Lower lobe of right lung (tissue), 2 donors: ENCODE measurements at regions not wholly inside any gene's neighbourhood (a gene's known extent, or its start where the extent isn't known, plus 50 kb on each side); places are given as distances from the start of the nearest gene placed in this dataset.
"Not testable (repeated sequence)": the region's sequence is repeated elsewhere in the genome, so short reads cannot be mapped to it uniquely, and the experiment has no call there.

ENCODE experiments used
- ATAC-seq, 2 donors: fragments of 200-7000 bp; cut with Tn5 transposase; one replicate each; pipeline ENCODE4 v1.9.1; 2020 to 2022; ENCODE audit warnings: mild to moderate bottlenecking in 2 of 2, moderate library complexity in 2 of 2
- DNase-seq: peaks from one replicate; pipeline ENCODE4 v3.0.0-alpha.2; 2020
- H3K27ac ChIP-seq: fragments of 200-600 bp; one replicate; pipeline ENCODE4 v1.8.0; 2022
- H3K27me3 ChIP-seq: fragments of 200-600 bp; one replicate; pipeline ENCODE4 v1.8.0; 2022; ENCODE audit warnings: low read depth
- H3K36me3 ChIP-seq: fragments of 200-600 bp; one replicate; pipeline ENCODE4 v1.8.0; 2022; ENCODE audit warnings: mild to moderate bottlenecking
- H3K4me1 ChIP-seq: fragments of 200-600 bp; one replicate; pipeline ENCODE4 v1.8.0; 2022
- H3K4me3 ChIP-seq: fragments of 200-600 bp; one replicate; pipeline ENCODE4 v1.8.0; 2022; ENCODE audit warnings: mild to moderate bottlenecking
- H3K9me3 ChIP-seq: fragments of 200-600 bp; one replicate; pipeline ENCODE4 v1.8.0; 2022
- CTCF ChIP-seq: fragments of 200-600 bp; IDR thresholded peaks from one replicate; pipeline ENCODE4 v1.8.0; 2022; ENCODE audit warnings: antibody characterized with exemption, mild to moderate bottlenecking
- intact Hi-C: fragments of 100-400 bp; cut with DNase I; formaldehyde crosslinking; loops from one replicate; pipeline ENCODE4 v1.11.0; 2022
- donor health status: DM: no; HTN: yes; CAD: no; lungs with severe emphysema.

GRCh38 chr7:93810561-93810960 is 80.0 kb downstream of the TFPI2 start:
- no peaks in the 10 kb centered on the region for H3K36me3 ChIP-seq
- H3K27ac ChIP-seq, result no peak overlapping the region
- intact Hi-C loops, result no loop called here
- no peak for ATAC-seq
- no peak overlapping the region for H3K4me3 ChIP-seq
- H3K9me3 ChIP-seq, result no peaks in the 10 kb centered on the region
- no peak for TF ChIP-seq CTCF
- H3K27me3 ChIP-seq, result no peaks in the 10 kb centered on the region
- DNase-seq, result no peak
- H3K4me1 ChIP-seq, result no peaks in the 10 kb centered on the region

GRCh38 chr7:93804726-93805125 is 85.8 kb downstream of the TFPI2 start:
- no peak for ATAC-seq
- no peak for TF ChIP-seq CTCF
- no peaks in the 10 kb centered on the region for H3K36me3 ChIP-seq
- H3K27me3 ChIP-seq, result no peaks in the 10 kb centered on the region
- no peak for DNase-seq
- no peaks in the 10 kb centered on the region for H3K9me3 ChIP-seq
- H3K4me1 ChIP-seq, result no peaks in the 10 kb centered on the region
- no peak overlapping the region for H3K27ac ChIP-seq
- H3K4me3 ChIP-seq, result no peak overlapping the region
- intact Hi-C loops, result no loop called here

- H3K27me3 ChIP-seq, result no peaks in the 10 kb centered on the region
- ATAC-seq, result no peak
- TF ChIP-seq CTCF, result peak; percentile 18
- H3K9me3 ChIP-seq, result no peaks in the 10 kb centered on the region
- DNase-seq, result no peak
- no peak overlapping the region for H3K4me3 ChIP-seq
- H3K4me1 ChIP-seq, result no peaks in the 10 kb centered on the region
- no peaks in the 10 kb centered on the region for H3K36me3 ChIP-seq
- H3K27ac ChIP-seq, result no peak overlapping the region
- intact Hi-C loops, result no loop called here
Measured at GRCh38 chr7:93799750-93800357, 90.7 kb downstream of the TFPI2 start.

- H3K9me3 ChIP-seq, intact Hi-C loops, H3K4me3 ChIP-seq, H3K27me3 ChIP-seq, H3K4me1 ChIP-seq, DNase-seq, H3K27ac ChIP-seq, ATAC-seq, H3K36me3 ChIP-seq: not testable (repeated sequence)
Measured at GRCh38 chr7:93793084-93793697, 97.4 kb downstream of the TFPI2 start.

GRCh38 chr7:93779115-93779514 is 111.4 kb downstream of the TFPI2 start:
- no peak for DNase-seq
- H3K27ac ChIP-seq, result no peak overlapping the region
- intact Hi-C loops, result no loop called here
- no peaks in the 10 kb centered on the region for H3K27me3 ChIP-seq
- H3K4me3 ChIP-seq, result no peak overlapping the region
- no peaks in the 10 kb centered on the region for H3K36me3 ChIP-seq
- TF ChIP-seq CTCF, result no peak
- H3K9me3 ChIP-seq, result no peaks in the 10 kb centered on the region
- ATAC-seq, result no peak
- H3K4me1 ChIP-seq, result no peaks in the 10 kb centered on the region

- H3K27me3 ChIP-seq, result no peaks in the 10 kb centered on the region
- intact Hi-C loops, result no loop called here
- no peaks in the 10 kb centered on the region for H3K9me3 ChIP-seq
- no peak overlapping the region for H3K27ac ChIP-seq
- H3K4me3 ChIP-seq, result no peak overlapping the region
- DNase-seq, result no peak
- H3K36me3 ChIP-seq, result no peaks in the 10 kb centered on the region
- no peak for TF ChIP-seq CTCF
- no peaks in the 10 kb centered on the region for H3K4me1 ChIP-seq
- ATAC-seq, result no peak
Measured at GRCh38 chr7:93778384-93778783, 112.2 kb downstream of the TFPI2 start.
